ENCODE measurements at regions not wholly inside any gene's neighbourhood (a gene's known extent, or its start where the extent isn't known, plus 50 kb on each side); places are given as distances from the start of the nearest gene placed in this dataset.

DNA sequence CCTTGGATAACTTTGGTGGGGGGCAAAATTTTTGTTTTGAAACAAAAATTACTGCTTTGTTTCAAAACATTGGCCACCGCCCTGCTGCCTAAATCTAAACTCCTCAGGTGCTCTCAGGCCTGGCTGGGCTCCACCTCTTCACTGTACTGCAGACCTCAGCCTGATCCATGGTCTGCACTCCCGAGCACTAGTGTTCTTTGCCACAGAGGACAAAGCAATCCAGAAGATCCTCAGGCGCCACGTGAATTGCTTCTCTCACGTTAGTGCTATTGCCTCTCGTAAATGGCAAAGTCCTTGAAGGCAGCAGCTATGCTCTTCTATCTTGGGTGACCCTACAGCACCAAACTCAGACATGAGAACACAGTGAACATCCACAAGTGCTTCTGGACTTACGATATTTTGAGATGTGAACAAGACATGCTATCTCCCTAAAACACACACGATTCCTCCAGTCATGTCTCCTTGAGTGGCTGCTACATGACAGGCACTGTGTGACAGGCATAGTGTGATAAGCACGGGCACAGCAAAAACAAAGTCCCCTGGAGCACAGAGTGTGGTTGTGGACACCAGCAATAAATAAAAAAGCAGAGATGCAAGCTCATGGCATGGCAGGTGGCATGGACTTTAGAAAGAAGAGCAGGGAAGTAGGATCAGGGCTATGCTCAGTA lies 582.1 kb upstream of the DPP6 start:
- no peak for DNase-seq

DNA sequence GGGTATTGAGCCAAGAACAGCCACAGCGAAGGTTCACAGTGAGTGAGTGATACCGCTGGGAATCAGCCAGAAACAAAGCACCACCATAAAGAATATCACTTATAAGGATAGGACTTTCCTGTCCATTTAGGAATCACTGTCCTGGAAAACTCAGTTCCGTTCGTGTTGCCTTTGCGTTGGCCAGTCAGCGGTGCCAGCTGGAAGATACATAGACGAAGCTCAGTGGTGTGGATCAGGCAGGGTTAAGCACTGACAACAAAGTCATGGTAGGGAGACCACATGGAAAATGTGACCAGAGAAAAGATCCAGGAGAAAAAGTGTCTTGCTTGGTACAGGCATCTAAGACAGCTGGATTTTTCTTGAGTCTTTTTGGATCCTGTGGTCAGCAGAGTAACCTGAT lies 579.7 kb upstream of the DPP6 start:
- DNase-seq: no peak

DNA sequence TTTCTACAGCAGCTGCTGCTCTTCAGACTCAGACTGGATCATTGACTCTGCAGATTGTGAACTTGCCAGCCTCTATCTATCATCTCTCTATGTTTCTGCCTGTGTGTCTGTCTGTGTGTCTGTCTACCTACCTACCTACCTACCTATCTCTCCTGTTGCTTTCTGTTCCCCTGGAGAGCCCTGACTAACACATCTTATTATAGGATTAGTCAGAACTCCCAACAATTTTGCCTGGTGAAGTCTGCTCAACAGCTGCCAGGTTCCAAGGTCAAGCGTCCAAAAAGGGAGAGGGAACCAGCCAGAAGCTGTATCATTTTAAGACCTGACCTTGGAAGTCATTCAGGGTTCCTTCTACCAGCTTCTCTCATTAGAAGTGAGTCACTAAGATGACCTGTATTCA lies 579.0 kb upstream of the DPP6 start:
- no peak for DNase-seq

DNA sequence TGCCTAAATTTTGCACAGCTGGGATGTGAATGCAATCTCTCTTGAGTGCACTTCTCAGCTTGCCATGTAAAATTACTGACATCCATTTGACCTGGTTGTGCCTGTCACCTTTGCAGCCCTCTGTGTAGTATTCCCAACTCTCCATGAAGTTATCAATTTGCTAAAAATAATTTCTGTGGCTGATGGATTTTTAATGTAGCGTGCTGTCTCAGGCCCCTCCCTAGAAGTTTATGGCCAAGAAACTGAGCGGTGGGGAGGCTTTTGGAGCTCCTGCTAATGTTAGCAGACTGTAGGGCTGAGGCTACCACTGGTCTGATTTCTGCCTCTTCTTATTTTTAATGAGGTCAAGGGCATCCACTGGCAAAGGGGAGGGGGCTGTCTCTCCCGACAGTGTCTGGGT lies 577.0 kb upstream of the DPP6 start:
- no peak for DNase-seq

DNA sequence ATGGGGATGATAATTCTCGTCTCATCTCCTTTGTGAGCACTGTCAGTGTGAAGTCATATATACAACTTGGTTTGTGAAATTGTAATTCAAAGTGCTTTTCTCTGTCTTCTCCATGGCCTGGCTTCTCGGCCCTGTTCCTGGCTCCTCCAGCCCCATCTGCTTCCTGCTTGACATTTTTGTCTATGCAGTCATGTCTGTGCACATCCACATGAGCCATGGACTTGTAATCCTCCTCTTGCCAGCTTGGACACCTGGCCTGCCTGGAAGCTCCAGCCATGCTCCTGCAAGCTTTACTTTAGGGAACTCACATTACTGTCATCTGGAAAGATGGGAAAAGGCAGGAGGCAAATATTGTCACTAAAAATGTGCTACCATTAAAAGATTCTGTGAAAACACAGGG lies 576.0 kb upstream of the DPP6 start:
- DNase-seq: no peak

DNA sequence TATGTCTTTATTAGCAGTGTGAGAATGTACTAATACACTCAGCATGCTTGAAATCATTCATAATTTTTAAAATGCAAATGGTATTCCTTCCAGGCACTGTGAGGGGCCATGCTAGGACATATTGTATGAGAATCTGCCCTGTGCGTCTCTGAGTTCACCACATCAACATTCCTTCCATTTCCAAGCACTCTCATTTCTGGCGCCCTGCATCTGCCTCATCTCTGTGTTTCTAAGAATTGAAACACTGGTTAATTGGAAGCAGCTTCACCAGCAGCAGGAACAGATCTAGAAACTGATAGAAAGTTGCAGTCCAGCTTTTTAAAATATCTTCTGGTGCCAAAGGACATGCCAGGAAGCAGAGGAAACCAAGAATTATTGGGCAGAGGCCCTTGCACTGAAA lies 555.9 kb upstream of the DPP6 start:
- DNase-seq: no peak

DNA sequence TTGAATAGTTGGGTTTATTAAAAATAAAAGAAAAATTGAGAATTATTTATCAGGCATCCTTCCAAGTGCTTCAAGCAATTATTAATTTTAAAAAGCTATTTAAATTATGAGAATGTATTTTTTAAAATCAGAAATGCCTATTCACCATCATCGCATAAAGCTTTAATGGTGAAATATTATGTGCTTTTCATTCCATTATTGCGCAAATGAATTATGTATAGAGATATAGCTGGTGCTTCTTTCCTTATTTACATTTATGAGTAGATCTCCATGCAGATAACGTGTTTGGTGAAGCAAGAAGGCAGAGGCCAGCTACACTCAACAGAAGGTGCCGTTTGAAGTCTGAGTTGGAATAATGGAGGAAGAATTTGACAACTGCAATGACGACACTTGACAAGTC lies 549.1 kb upstream of the DPP6 start:
- DNase-seq: no peak

DNA sequence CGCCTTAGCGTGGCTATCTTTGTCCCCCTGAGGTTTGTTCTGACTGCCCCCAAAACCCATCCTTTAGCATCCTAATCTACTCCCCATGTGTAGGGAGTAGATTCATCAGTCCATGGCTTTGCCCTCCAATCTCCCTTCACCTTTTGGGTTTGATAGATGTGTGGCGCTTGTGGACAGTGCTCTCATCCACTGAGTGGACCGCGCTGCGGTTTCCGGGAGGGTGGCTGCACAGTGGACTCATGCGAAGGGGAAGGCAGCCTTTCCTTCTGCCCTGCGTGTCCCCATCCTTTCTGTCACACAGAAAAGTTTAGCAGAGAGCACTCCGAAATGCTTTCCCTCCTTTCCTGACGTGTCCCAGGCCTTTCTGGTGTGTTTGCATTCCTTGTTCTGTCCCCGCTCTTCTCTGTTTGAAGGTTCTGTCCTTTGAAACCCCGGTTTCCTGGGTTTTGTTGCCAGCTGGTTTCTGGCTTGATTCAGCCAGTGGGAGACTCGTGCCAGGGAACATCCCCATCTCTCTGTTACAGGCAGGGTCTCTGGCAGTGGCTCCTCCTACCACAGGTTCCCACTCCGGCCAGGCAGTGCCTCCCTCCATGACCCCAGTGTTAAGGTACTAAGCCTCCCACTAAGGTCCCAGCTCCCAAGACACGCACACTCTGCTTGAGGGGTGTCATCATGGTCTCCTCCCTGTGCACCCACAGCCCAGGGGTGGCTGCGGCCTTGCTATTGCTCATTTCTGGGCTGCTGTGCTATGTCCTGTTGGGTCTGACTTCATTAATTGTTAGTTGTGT lies 547.7 kb upstream of the DPP6 start:
- DNase-seq: no peak

DNA sequence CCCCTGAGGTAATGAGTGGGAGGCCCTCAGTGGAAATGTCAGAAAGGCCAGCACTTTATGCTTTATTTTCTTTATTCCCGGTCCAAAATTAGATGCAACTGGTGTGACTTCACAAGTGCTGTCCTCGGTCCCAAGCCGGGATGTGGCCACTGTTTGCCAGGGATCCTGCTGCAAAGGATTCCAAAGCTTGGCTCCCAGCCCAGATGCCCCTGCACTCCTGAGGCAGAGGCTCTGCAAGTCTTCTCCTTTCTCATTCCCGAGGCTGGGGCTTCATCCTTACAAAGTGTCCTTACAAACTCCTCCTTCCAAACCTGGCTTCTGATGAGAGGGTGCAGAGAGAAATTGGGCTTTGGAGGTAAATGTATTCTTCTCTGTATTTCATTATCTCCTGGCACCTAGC lies 544.3 kb upstream of the DPP6 start:
- DNase-seq: no peak

DNA sequence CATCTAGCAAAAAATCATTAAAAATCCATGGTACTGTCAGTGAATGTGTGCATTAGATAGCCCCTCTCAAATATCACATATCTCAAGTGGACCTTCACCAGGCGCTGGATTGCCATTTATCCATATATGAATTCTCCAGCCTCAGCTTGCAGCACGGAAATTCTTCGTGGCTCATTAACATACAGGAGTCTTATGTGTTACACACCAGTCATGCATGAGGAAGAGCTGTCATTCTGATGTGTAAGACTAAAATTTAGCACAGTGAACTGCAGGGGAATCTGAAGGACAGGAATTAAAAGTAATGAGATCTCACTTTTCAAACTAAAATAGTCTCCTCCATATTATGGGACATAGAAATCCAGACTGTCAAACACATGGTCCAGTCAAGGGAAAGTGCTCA lies 542.4 kb upstream of the DPP6 start:
- DNase-seq: no peak

DNA sequence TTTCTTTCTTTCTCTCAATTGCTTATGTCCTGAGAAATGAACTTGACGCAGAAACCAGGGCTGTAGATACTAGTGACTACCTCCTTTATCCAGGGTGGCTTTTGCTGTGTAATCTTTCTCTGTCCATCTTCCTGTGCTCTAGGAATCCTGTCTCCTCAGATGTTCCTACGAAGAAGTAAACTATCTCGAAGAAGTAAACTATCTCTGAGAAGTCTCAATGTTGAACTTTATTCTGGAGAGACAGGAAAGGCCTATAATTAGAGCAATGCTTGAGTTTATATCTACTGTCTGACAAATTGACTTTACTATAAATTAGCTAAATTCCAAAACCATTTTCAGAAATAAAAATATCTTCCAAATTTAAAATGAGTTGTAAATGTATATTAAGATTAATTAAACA lies 541.5 kb upstream of the DPP6 start:
- DNase-seq: no peak

DNA sequence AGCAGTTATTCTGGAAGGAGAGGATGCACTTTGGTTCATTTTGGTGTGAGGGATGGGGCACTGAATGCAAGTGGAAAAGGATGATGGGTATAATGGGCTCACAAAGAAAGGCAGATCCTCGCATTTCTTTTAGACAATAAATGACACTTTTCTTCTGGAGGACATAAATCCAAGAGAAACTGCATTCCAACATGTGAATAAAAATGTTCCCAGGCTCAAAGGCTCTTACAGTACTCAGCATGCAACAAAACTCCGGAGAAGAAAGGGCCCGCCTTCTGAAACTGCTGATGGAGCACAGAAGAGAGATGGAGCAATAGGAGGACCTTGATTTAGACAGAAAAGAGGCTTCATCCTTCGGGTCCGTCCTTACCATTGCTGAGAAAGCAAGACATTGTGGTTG lies 538.2 kb upstream of the DPP6 start:
- no peak for DNase-seq

DNA sequence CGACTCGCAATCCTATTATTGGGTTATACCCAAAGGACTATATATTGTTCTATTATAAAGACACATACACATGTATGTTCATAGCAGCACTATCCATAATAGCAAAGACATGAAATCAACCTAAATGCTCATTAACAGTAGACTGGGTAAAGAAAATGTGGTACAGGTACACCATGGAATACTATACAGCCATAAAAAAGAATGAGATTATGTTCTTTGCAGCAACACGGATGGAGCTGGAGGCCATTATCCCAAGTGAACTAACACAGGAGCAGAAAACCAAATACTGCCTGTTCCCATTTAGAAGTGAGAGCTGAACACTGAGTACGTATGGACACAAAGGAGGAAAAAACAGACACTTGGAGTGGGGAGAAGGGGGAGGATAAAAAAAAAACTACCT lies 536.8 kb upstream of the DPP6 start:
- no peak for DNase-seq

DNA sequence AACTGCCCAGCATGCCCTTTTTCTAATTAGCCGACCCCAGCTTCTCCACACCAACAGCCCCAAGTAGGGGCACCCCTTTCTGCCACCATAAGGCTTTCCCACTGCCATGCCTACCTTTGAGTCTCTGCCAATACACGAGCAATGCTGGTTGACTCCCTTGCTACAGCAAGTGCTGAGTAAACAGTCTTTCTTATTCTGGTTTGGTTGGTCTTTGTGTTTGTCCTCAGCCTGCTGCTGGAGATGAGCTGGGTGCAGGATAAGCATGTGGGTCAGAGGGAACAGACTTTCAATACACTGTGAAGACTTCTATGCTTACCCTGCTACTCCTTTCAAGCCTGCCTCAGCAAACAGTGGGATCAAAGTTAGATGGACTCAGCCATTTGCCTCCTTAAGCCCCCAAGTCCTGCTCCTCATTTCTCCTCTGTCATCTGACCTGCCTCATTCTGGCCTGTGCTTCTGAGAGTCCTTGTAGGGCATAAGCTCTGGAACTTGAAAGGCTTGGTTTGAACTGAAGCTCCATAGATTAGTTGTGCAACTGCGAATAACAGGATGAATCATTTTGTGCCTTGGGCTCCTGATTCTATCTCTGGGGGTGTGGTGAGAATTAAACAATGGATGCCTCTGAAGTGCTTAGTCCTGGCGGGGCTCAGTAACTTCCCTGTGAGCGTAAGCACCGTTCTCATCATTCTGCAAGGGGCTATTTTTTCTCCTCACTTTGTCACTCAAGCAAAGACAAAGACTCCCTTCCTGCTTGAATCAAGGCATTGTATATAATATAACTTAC lies 533.8 kb upstream of the DPP6 start:
- DNase-seq: no peak

DNA sequence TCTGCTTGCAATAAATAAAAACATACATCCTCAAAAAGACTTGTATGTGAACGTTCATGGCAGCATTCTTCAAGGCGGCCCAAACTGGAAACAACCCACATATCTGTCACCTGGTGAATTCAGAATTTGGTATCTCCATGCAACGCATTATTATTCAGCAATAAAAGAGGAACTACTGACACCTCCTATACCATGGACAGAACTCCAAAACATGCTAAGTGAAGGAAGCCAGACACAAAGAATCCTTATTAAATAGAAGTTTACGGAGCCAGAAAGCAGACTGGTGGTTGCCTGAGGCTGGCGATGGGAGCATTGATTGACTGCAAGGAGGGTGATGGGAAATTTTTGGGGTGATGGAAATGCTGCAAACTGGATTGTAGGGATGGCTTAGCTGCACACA lies 530.8 kb upstream of the DPP6 start:
- no peak for DNase-seq

DNA sequence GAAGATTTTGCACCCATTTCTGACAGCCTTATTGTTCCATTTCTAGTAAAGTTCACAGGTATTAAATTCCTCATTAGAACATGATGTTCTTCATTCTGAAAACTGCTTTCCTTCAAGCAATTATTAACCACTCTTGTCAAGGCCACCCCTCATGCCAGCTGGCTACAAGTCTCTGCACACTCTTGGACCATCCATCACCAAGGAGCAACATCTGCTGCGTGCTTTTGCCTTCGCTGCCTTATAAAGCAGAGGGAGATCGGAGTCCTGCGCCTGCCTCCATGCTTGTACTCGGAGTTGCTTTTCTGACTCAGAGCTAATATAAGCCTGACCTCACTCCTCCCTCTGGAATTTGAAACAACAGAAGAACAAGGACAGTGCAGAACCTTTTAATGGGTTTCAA lies 529.9 kb upstream of the DPP6 start:
- DNase-seq: no peak

DNA sequence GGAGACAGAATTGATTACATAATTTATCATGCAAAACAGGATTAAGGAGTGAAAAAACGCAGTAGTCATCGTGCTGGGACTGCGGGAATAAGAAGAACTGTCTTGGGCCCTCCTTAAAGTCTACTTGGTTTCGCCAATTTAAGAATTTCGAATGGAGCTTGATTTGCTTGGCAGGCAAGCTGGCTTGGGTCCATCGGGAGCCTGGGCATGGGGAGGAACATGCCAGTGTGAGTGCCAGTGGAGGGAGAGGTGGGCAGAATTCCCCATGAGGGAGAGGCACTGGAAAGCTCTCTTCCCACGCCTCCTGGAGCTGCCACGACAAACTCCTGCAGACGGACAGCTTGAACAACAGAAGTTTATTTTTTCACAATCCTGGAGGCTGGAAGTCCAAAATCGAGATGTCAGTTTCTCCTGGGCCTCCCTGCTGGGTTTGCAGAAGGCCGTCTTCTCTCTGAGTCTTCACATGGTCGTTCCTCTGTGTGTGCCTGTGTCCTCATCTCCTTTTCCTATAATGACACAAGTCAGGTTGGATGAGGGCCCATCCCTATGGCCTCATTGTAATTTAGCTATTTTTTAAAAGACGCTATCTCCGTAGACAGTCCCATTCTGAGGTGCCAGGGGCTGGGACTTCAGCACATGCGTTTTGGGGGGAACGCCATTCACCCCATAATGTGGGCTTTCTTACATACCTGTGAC lies 528.7 kb upstream of the DPP6 start:
- no peak for DNase-seq

DNA sequence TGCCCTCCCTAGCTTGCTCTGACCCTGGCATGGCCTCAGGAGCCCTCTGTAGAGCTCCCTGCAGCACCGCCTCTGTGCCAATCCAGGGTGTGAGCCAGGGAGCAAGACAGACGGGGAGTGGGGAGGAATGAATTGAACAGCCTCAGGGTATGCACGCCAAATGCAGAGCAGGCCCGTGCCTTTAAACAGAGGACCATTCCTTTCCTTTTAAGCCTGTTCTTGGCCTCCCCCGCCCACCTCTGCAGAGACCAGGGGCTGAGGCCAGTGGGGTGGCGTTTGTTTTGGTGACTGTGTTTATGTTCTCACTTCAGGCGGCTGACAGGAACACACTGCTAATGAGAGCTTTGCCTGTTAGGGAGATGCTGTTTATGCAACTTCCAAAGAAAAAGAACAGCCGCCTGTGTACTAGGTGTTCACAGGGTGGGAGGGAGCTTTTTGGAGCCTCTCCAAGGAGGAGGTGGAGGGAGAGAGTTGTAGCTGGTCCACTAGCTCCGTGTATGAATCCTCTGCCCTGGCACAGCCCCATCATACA lies 528.1 kb upstream of the DPP6 start:
- no peak for DNase-seq

DNA sequence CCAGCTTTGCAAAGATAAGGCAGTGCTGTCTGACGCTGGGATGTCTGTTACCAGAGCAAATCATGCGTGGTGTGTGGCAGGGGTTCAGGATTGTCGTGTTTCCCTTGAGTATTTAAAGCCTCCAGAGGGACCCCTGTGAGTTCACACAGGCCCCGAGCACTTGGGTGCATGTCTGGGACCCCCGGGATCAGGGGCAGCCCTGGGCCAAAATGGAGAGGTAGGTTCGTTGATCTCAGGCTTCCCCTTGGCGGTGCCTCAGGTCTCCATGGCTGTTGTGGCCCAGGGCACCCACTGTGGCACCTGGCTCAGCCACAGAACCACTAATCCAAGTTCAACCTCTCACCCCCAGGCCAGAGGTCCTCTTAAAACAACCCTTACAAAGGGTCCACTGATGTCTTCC lies 523.1 kb upstream of the DPP6 start:
- no peak for DNase-seq

DNA sequence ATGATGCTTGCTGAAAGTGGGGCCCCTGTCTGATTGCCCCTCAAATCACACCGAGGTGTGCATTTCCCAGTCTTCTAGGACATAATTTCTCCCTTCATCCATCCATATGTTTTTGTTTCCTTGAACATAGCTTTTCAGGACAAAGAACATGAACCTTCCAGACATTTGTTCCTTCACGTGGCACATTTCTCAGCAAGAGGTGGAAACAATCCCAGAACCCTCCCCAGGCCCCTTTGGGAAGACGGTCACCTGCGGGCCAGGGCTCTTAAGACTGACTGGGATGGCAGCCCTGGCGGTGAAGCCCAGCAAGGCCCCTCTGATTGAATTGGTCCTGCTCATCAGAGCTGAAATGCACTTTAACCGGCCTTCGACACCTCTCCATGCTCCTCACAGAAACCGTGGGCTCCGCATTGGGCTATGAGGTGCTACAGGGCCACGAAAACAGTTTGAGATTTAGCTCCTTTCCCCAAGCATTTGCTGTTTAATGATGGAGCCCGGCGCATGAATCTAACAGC lies 522.5 kb upstream of the DPP6 start:
- DNase-seq: no peak

DNA sequence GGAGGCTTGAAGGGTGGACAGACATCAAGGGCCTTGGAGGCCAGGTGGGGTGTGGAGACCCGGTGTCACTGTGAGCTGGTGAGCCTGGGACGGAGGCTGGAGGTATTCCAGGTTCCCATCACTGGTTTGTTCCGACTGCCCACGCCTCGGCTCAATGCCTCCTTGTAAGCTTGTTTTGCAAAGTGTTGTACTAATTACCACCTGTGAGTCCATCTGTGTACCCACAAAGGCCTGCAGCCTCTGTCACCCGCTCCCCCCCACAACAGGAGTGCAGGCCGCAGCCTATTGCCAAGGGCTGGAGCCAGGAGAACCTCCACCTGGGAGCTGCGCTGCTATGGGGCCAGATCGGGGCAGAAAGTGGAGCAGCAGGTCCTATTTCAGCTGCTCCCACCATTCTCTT lies 521.8 kb upstream of the DPP6 start:
- DNase-seq: no peak

DNA sequence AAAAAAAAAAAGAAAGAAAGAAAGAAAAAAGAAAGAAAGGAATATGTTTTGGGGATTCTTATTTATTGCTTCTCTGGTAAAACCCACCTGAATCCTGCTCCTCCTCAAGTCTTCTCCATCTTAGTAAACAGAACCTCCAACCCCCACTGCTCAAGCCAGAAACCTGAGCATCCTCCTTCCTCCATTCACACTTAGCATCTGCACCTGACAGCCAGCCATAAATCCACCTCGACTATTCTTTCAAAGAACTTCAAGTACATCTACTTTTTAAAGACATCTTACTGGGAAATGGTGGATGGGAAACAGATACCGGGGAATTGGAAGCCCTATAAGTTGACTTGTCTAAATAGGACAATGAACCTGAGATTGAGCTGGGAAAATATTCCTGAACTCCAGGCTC lies 519.9 kb upstream of the DPP6 start:
- no peak for DNase-seq

DNA sequence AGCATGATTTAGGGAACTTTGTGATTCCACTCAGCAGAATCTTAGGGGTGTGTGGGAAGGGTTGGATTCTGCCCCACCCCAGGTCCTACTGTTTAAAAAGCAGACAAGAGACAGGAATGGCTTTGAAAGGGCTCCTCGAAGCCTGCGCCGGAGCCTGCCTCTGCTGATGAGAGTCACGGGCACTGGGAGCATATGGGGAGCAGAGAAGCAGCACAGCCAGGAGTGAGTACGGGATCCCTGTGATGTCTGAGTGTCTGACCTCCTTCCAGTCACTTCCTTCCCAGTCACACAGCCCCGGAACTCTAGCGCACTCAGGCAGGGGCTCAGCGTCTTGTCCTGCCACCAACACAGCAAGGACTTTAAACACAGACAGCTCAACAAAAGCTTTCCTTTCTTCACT lies 514.9 kb upstream of the DPP6 start:
- DNase-seq: no peak

Measured in fibroblast of skin of back (primary cell).